ENCODE measurements at regions not wholly inside any gene's neighbourhood (a gene's known extent, or its start where the extent isn't known, plus 50 kb on each side); places are given as distances from the start of the nearest gene placed in this dataset.
"Not testable (repeated sequence)": the region's sequence is repeated elsewhere in the genome, so short reads cannot be mapped to it uniquely, and the experiment has no call there.

- Histone ChIP-seq H3K4me1 (ENCODE audit: insufficient read depth, low read length) (no peaks in the 10 kb centered on the region), H3K9me3 (ENCODE audit: control insufficient read depth in 1 of 2, low read length in 2 of 2) (no peaks in the 10 kb centered on the region), H3K27ac (ENCODE audit: low read depth, low read length) (no peak overlapping the region), H3K27me3 (ENCODE audit: insufficient read depth, low read length) (no peaks in the 10 kb centered on the region), H3K4me3 (ENCODE audit: low read length in 2 of 2) (no peak overlapping the region), H3K36me3 (ENCODE audit: insufficient read depth, low read length) (no peaks in the 10 kb centered on the region)
- no peak for DNase-seq
- Mint-ChIP-seq H3K36me3 (no peaks in the 10 kb centered on the region), H3K9me3 (peaks cover 0 to 8% (median 2%) of the 10 kb centered on the region in 8 donors), H3K4me1 (no peaks in the 10 kb centered on the region), H3K4me3 (no peak overlapping the region), H3K27ac (no peak overlapping the region), H3K27me3 (no peaks in the 10 kb centered on the region)
- ChIA-PET POLR2A (ENCODE audit: partially characterized antibody) (no interaction called here), CTCF (ENCODE audit: partially characterized antibody) (no interaction called here)
- intact Hi-C loops (cut with micrococcal nuclease): no loop called here
Measured at GRCh38 chr11:106520920-106521319, 443.5 kb downstream of the AASDHPPT start.

- ChIA-PET POLR2A (ENCODE audit: partially characterized antibody) (no interaction called here), CTCF (ENCODE audit: partially characterized antibody) (no interaction called here)
- H3K9me3 Mint-ChIP-seq: peaks cover 0 to 12% (median 3%) of the 10 kb centered on the region in 8 donors
- Histone ChIP-seq H3K4me1 (ENCODE audit: insufficient read depth, low read length) (no peaks in the 10 kb centered on the region), H3K9me3 (ENCODE audit: control insufficient read depth in 1 of 2, low read length in 2 of 2) (no peaks in the 10 kb centered on the region), H3K4me3 (ENCODE audit: low read length in 2 of 2) (no peak overlapping the region), H3K27me3 (ENCODE audit: insufficient read depth, low read length) (no peaks in the 10 kb centered on the region), H3K27ac (ENCODE audit: low read depth, low read length) (no peak overlapping the region), H3K36me3 (ENCODE audit: insufficient read depth, low read length) (no peaks in the 10 kb centered on the region)
- H3K4me1 Mint-ChIP-seq: no peaks in the 10 kb centered on the region
- H3K36me3 Mint-ChIP-seq: no peaks in the 10 kb centered on the region
- H3K27me3 Mint-ChIP-seq: no peaks in the 10 kb centered on the region
- intact Hi-C loops (cut with micrococcal nuclease): no loop called here
- no peak overlapping the region for H3K27ac Mint-ChIP-seq
- DNase-seq: no peak
- H3K4me3 Mint-ChIP-seq: no peak overlapping the region
Measured at GRCh38 chr11:106523171-106523570, 445.7 kb downstream of the AASDHPPT start.

- intact Hi-C loops (cut with micrococcal nuclease): no loop called here
- no peak for DNase-seq
- no peaks in the 10 kb centered on the region for H3K36me3 ChIP-seq (ENCODE audit: insufficient read depth, low read length)
- no peaks in the 10 kb centered on the region for H3K4me1 Mint-ChIP-seq
- H3K4me3 ChIP-seq (ENCODE audit: low read length in 2 of 2): no peak overlapping the region
- no peaks in the 10 kb centered on the region for H3K36me3 Mint-ChIP-seq
- no peak overlapping the region for H3K4me3 Mint-ChIP-seq
- H3K27ac ChIP-seq (ENCODE audit: low read depth, low read length): no peak overlapping the region
- H3K9me3 Mint-ChIP-seq: peaks cover 0 to 12% (median 3%) of the 10 kb centered on the region in 8 donors
- H3K9me3 ChIP-seq (ENCODE audit: control insufficient read depth in 1 of 2, low read length in 2 of 2): no peaks in the 10 kb centered on the region
- H3K27me3 ChIP-seq (ENCODE audit: insufficient read depth, low read length): no peaks in the 10 kb centered on the region
- CTCF ChIA-PET (ENCODE audit: partially characterized antibody): no interaction called here
- no peaks in the 10 kb centered on the region for H3K27me3 Mint-ChIP-seq
- POLR2A ChIA-PET (ENCODE audit: partially characterized antibody): no interaction called here
- no peak overlapping the region for H3K27ac Mint-ChIP-seq
- H3K4me1 ChIP-seq (ENCODE audit: insufficient read depth, low read length): no peaks in the 10 kb centered on the region
Measured at GRCh38 chr11:106523921-106524320, 446.5 kb downstream of the AASDHPPT start.

DNA sequence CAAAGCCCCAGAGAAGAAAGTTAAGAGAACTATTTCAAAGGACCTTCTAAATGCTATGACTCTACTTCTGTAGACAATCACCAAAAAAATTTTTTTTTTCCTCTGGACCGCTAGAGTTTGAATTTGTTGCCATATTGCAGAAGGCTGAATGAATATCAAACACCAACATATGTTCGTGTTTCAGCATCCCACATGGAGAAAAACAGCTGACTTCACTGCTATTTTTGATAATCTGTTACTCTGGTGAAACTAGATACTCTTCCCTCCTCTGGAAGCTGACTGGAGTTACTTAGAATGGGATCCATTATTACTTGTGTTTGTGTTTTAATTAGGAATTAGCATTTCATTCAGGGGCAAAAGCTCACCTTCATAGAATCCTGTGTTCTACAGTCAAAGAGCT lies 447.0 kb downstream of the AASDHPPT start:
- DNase-seq: no peak
- Mint-ChIP-seq H3K4me1 (no peaks in the 10 kb centered on the region), H3K27me3 (no peaks in the 10 kb centered on the region), H3K4me3 (no peak overlapping the region), H3K9me3 (peaks cover 0 to 12% (median 3%) of the 10 kb centered on the region in 8 donors), H3K36me3 (no peaks in the 10 kb centered on the region), H3K27ac (no peak overlapping the region)
- intact Hi-C loops (cut with micrococcal nuclease): no loop called here
- Histone ChIP-seq H3K36me3 (ENCODE audit: insufficient read depth, low read length) (no peaks in the 10 kb centered on the region), H3K4me1 (ENCODE audit: insufficient read depth, low read length) (no peaks in the 10 kb centered on the region), H3K4me3 (ENCODE audit: low read length in 2 of 2) (no peak overlapping the region), H3K9me3 (ENCODE audit: control insufficient read depth in 1 of 2, low read length in 2 of 2) (no peaks in the 10 kb centered on the region), H3K27ac (ENCODE audit: low read depth, low read length) (no peak overlapping the region), H3K27me3 (ENCODE audit: insufficient read depth, low read length) (no peaks in the 10 kb centered on the region)
- CTCF ChIA-PET (ENCODE audit: partially characterized antibody): no interaction called here
- POLR2A ChIA-PET (ENCODE audit: partially characterized antibody): no interaction called here

GRCh38 chr11:106531648-106532047 lies 454.2 kb downstream of the AASDHPPT start:
- H3K36me3 ChIP-seq (ENCODE audit: insufficient read depth, low read length); H3K4me3 Mint-ChIP-seq; intact Hi-C loops (cut with micrococcal nuclease); H3K4me1 Mint-ChIP-seq; H3K27ac ChIP-seq (ENCODE audit: low read depth, low read length); H3K36me3 Mint-ChIP-seq; CTCF ChIA-PET (ENCODE audit: partially characterized antibody); H3K4me3 ChIP-seq (ENCODE audit: low read length in 2 of 2); H3K27ac Mint-ChIP-seq; H3K9me3 ChIP-seq (ENCODE audit: control insufficient read depth in 1 of 2, low read length in 2 of 2); H3K27me3 ChIP-seq (ENCODE audit: insufficient read depth, low read length); DNase-seq; POLR2A ChIA-PET (ENCODE audit: partially characterized antibody); H3K27me3 Mint-ChIP-seq; H3K4me1 ChIP-seq (ENCODE audit: insufficient read depth, low read length); H3K9me3 Mint-ChIP-seq: not testable (repeated sequence)

DNA sequence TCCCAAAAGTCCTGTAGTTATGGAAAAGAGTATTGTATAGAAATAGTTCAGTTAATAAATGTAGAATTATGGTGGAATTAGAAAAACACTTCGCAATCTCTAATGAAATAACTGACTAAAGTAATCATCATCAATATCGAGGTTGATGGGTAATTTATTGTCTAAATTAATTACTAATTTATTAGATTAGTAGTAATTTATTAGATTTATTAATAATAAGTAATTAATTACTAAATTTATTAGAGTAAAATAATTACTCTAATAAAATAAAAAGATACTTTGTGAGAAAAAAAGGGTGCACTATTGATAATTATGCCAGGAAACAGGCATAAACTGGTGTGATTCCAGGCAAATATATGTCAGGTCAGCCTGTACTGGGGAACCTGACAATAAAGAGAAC lies 455.6 kb downstream of the AASDHPPT start:
- Mint-ChIP-seq H3K27ac (no peak overlapping the region), H3K9me3 (peaks cover 0 to 4% (median 3%) of the 10 kb centered on the region in 8 donors), H3K36me3 (no peaks in the 10 kb centered on the region), H3K4me1 (no peaks in the 10 kb centered on the region), H3K27me3 (no peaks in the 10 kb centered on the region), H3K4me3 (no peak overlapping the region)
- POLR2A ChIA-PET (ENCODE audit: partially characterized antibody): no interaction called here
- H3K9me3 ChIP-seq (ENCODE audit: control insufficient read depth in 1 of 2, low read length in 2 of 2): no peaks in the 10 kb centered on the region
- H3K4me1 ChIP-seq (ENCODE audit: insufficient read depth, low read length): no peaks in the 10 kb centered on the region
- H3K36me3 ChIP-seq (ENCODE audit: insufficient read depth, low read length): no peaks in the 10 kb centered on the region
- no peak for DNase-seq
- H3K27me3 ChIP-seq (ENCODE audit: insufficient read depth, low read length): no peaks in the 10 kb centered on the region
- H3K27ac ChIP-seq (ENCODE audit: low read depth, low read length): no peak overlapping the region
- intact Hi-C loops (cut with micrococcal nuclease): no loop called here
- CTCF ChIA-PET (ENCODE audit: partially characterized antibody): no interaction called here
- H3K4me3 ChIP-seq (ENCODE audit: low read length in 2 of 2): no peak overlapping the region

DNA sequence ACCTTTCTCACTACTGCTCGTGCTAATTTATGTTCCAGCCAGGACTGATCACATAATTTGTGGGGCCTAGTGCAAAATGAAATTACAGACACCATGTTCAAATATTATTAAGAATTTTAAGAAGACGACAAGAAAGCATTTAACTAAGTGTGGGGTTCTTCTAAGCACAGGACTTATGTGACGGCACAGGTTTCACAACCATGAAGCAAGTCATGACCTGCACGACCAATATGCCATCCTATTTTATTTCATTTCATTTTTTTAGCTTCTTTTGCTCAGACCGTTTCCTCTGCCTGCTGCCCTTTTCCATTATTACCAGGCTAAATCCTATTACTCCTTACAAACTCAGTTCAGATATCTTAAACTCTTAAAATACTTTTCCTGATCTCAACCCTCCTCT lies 462.5 kb downstream of the AASDHPPT start:
- H3K27me3 ChIP-seq (ENCODE audit: insufficient read depth, low read length): no peaks in the 10 kb centered on the region
- H3K4me3 ChIP-seq (ENCODE audit: low read length in 2 of 2): no peak overlapping the region
- CTCF ChIA-PET (ENCODE audit: partially characterized antibody): no interaction called here

DNA sequence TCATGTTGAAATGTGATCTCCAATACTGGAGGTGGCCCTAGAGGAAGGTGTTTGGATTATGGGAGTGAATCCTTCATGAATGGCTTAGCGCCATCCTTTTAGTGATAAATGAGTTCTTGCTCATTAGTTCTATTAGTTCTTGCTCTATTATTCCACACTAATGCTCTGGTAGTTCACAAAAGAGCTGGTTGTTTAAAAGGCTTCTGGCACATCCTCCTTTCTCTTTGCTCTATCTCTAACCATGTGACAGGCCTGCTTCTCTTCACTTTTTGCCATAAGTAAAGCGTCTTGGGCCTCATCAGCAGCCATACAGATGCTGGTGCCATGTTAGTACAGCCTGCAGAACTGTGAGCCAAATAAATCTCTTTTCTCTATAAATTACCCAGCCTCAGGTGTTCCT lies 469.9 kb downstream of the GUCY1A2 start:
- Histone ChIP-seq H3K27ac (ENCODE audit: low read depth, low read length) (no peak overlapping the region), H3K9me3 (ENCODE audit: control insufficient read depth in 1 of 2, low read length in 2 of 2) (no peaks in the 10 kb centered on the region), H3K27me3 (ENCODE audit: insufficient read depth, low read length) (no peaks in the 10 kb centered on the region), H3K36me3 (ENCODE audit: insufficient read depth, low read length) (no peaks in the 10 kb centered on the region), H3K4me3 (ENCODE audit: low read length in 2 of 2) (no peak overlapping the region), H3K4me1 (ENCODE audit: insufficient read depth, low read length) (no peaks in the 10 kb centered on the region)
- Mint-ChIP-seq H3K27ac (no peak overlapping the region), H3K36me3 (no peaks in the 10 kb centered on the region), H3K9me3 (peaks cover 0 to 7% (median 1%) of the 10 kb centered on the region in 8 donors), H3K4me1 (no peaks in the 10 kb centered on the region), H3K27me3 (no peaks in the 10 kb centered on the region), H3K4me3 (no peak overlapping the region)
- intact Hi-C loops (cut with micrococcal nuclease): no loop called here
- ChIA-PET POLR2A (ENCODE audit: partially characterized antibody) (no interaction called here), CTCF (ENCODE audit: partially characterized antibody) (no interaction called here)
- no peak for DNase-seq

More for the DNA sequence above, 462.5 kb downstream of the AASDHPPT start:
- no peaks in the 10 kb centered on the region for H3K36me3 Mint-ChIP-seq
- H3K27me3 Mint-ChIP-seq: no peaks in the 10 kb centered on the region
- no peak overlapping the region for H3K27ac ChIP-seq (ENCODE audit: low read depth, low read length)
- no peak overlapping the region for H3K27ac Mint-ChIP-seq
- no peaks in the 10 kb centered on the region for H3K4me1 Mint-ChIP-seq
- no peak overlapping the region for H3K4me3 Mint-ChIP-seq
- intact Hi-C loops (cut with micrococcal nuclease): no loop called here
- H3K4me1 ChIP-seq (ENCODE audit: insufficient read depth, low read length): no peaks in the 10 kb centered on the region
- no peaks in the 10 kb centered on the region for H3K9me3 ChIP-seq (ENCODE audit: control insufficient read depth in 1 of 2, low read length in 2 of 2)
- DNase-seq: no peak
- POLR2A ChIA-PET (ENCODE audit: partially characterized antibody): no interaction called here
- H3K9me3 Mint-ChIP-seq: peaks cover 0 to 13% (median 2%) of the 10 kb centered on the region in 8 donors
- no peaks in the 10 kb centered on the region for H3K36me3 ChIP-seq (ENCODE audit: insufficient read depth, low read length)

Measured in CD4-positive, alpha-beta memory T cell (primary cell).